GM12878 (cell line): ENCODE measurements at regions not wholly inside any gene's neighbourhood (a gene's known extent, or its start where the extent isn't known, plus 50 kb on each side); places are given as distances from the start of the nearest gene placed in this dataset.

ENCODE experiments used
- ATAC-seq: fragments of 200-7000 bp; cut with Tn5 transposase; 3 replicates; pipeline ENCODE4 v1.9.1; 2020; ENCODE audit warnings: mild to moderate bottlenecking, moderate library complexity
- BruUV-seq: library from RNA; stranded (reverse); fragments of 400-500 nt; replicated peaks from 2 replicates; lab custom pipeline; 2021; lab: Mats Ljungman, UMichigan
- CTCF ChIA-PET: fragments of 300-600 bp; sonication (Branson Sonifier 250); formaldehyde crosslinking; extraction: SDS; loops from one replicate; lab custom pipeline; 2021; ENCODE audit warnings: inconsistent platforms; lab: Yijun Ruan, JAX
- POLR2A ChIA-PET: fragments of 350-600 bp; formaldehyde crosslinking; extraction: SDS; loops from one replicate; lab custom pipeline; 2021; ENCODE audit warnings: inconsistent platforms; lab: Charles Lee
- RAD21 ChIA-PET: fragments of 300-600 bp; sonication (Branson Sonifier 250); formaldehyde crosslinking; loops from one replicate; lab custom pipeline; 2023; ENCODE audit warnings: antibody characterized with exemption; ENCODE audit not compliant: unreplicated experiment; lab: Charles Lee
- SMC1A ChIA-PET: fragments of 300-600 bp; sonication (Branson Sonifier 250); formaldehyde crosslinking; loops from one replicate; lab custom pipeline; 2023; ENCODE audit not compliant: unreplicated experiment, uncharacterized antibody; lab: Charles Lee
- DNase-seq: peaks from one replicate; pipeline ENCODE4 v3.0.0-alpha.2; 2011; ENCODE audit warnings: low read depth, low spot score
- FAIRE-seq: peaks from 3 replicates; lab custom pipeline; 2011; peaks lifted over from hg19 to GRCh38; lab: Jason Lieb, UNC
- H2AFZ ChIP-seq: 2 replicates; pipeline ENCODE4 v1.6.0; 2011; ENCODE audit warnings: low read depth, low read length, control low read depth; ENCODE audit not compliant: control insufficient read depth
- H3K27ac ChIP-seq: 2 replicates; pipeline ENCODE4 v1.5.1; 2011; ENCODE audit warnings: control low read depth; ENCODE audit not compliant: control insufficient read depth, insufficient read depth
- H3K27me3 ChIP-seq, 2 experiments: replicated peaks in 1 of 2; 2 replicates each; pipeline versions ENCODE4 v1.6.0 to v1.6.1; 2011; ENCODE audit warnings: low read length in 1 of 2; ENCODE audit not compliant: control insufficient read depth in 2 of 2, insufficient read depth in 2 of 2
- H3K36me3 ChIP-seq, 2 experiments: 2 replicates each; pipeline ENCODE4 v1.5.1; 2011; ENCODE audit warnings: low read length in 1 of 2; ENCODE audit not compliant: control insufficient read depth in 2 of 2, insufficient read depth in 2 of 2
- H3K4me1 ChIP-seq: 2 replicates; pipeline ENCODE4 v1.6.1; 2011; ENCODE audit warnings: mild to moderate bottlenecking, low read length, moderate library complexity, mixed read lengths; ENCODE audit not compliant: control insufficient read depth, insufficient read depth
- H3K4me2 ChIP-seq: 2 replicates; pipeline ENCODE4 v1.6.0; 2011; ENCODE audit warnings: control low read depth; ENCODE audit not compliant: control insufficient read depth, insufficient read depth
- H3K4me3 ChIP-seq: fragments of 200-600 bp; sonication (generic); 2 replicates; pipeline ENCODE4 v1.5.1; 2016
- H3K79me2 ChIP-seq: 2 replicates; pipeline ENCODE4 v1.6.0; 2011; ENCODE audit warnings: low read length; ENCODE audit not compliant: control insufficient read depth, insufficient read depth
- H3K9ac ChIP-seq: 2 replicates; pipeline ENCODE4 v1.8.0; 2011; ENCODE audit warnings: low read length, control low read depth, mixed read lengths; ENCODE audit not compliant: control insufficient read depth, insufficient read depth
- H3K9me3 ChIP-seq: replicated peaks from 3 replicates; pipeline ENCODE4 v1.5.1; 2011; ENCODE audit warnings: mild to moderate bottlenecking, low read length; ENCODE audit not compliant: control insufficient read depth, insufficient read depth
- H4K20me1 ChIP-seq: 2 replicates; pipeline ENCODE4 v1.6.0; 2011; ENCODE audit not compliant: control insufficient read depth, insufficient read depth
- CBX3 ChIP-seq: fragments of 200-600 bp; sonication (generic); IDR thresholded peaks from 2 replicates; pipeline ENCODE4 v1.6.1; 2016; ENCODE audit warnings: low read depth, borderline replicate concordance
- CREM ChIP-seq: IDR thresholded peaks from 2 replicates; pipeline ENCODE4 v1.6.1; 2014; ENCODE audit warnings: antibody characterized with exemption, low read depth
- FOXK2 ChIP-seq: fragments of 450-650 bp; IDR thresholded peaks from 2 replicates; pipeline ENCODE4 v1.6.1; 2017; ENCODE audit warnings: mild to moderate bottlenecking, moderate library complexity
- MTA2 ChIP-seq: fragments of 450-650 bp; IDR thresholded peaks from 2 replicates; pipeline ENCODE4 v1.6.1; 2016; ENCODE audit warnings: low read depth, mild to moderate bottlenecking, moderate library complexity
- MTA3 ChIP-seq: IDR thresholded peaks from 2 replicates; pipeline ENCODE4 v1.6.1; 2012; ENCODE audit warnings: low read length, inconsistent platforms, borderline replicate concordance
- POLR2A ChIP-seq: IDR thresholded peaks from 2 replicates; pipeline ENCODE4 v1.6.1; 2011; ENCODE audit warnings: low read depth, mild to moderate bottlenecking, low read length
- POLR2AphosphoS2 ChIP-seq: IDR thresholded peaks from 2 replicates; pipeline ENCODE4 v1.6.1; 2011; ENCODE audit warnings: low read depth, mild to moderate bottlenecking, low read length, improper control_type of control experiment, moderate library complexity
- RAD51 ChIP-seq: fragments of 450-650 bp; IDR thresholded peaks from 2 replicates; pipeline ENCODE4 v1.6.1; 2016; ENCODE audit warnings: moderate library complexity, mild to moderate bottlenecking, inconsistent platforms
- RELA ChIP-seq: fragments of 450-650 bp; IDR thresholded peaks from 2 replicates; pipeline ENCODE4 v1.8.0; 2014; ENCODE audit warnings: borderline replicate concordance; ENCODE audit not compliant: partially characterized antibody
- SIX5 ChIP-seq: IDR thresholded peaks from 2 replicates; pipeline ENCODE4 v1.6.1; 2011; ENCODE audit warnings: mild to moderate bottlenecking, low read depth, low read length, moderate library complexity; ENCODE audit not compliant: severe bottlenecking
- STAT3 ChIP-seq: IDR thresholded peaks from 2 replicates; pipeline ENCODE4 v1.6.1; 2011; ENCODE audit warnings: low read depth, low read length, improper control_type of control experiment
- TAF1 ChIP-seq: IDR thresholded peaks from 2 replicates; pipeline ENCODE4 v1.6.1; 2011; ENCODE audit warnings: mild to moderate bottlenecking, low read depth, low read length, borderline replicate concordance
- YBX1 ChIP-seq: fragments of 450-650 bp; IDR thresholded peaks from 2 replicates; pipeline ENCODE4 v1.6.1; 2016; ENCODE audit warnings: antibody characterized with exemption
- ZNF384 ChIP-seq: IDR thresholded peaks from 2 replicates; pipeline ENCODE4 v1.6.1; 2012; ENCODE audit warnings: low read depth, mild to moderate bottlenecking, low read length, improper control_type of control experiment, borderline replicate concordance
- WGBS: methylation state at CpG from one replicate; pipeline ENCODE4 v1.1.6; 2016; ENCODE audit warnings: low lambda C conversion rate; ENCODE audit not compliant: insufficient replicate concordance, insufficient coverage; ENCODE audit errors: missing lambda C conversion rate; 5-methylcytosine and 5-hydroxymethylcytosine counted together
- in situ Hi-C: fragments of 300-500 bp; cut with MboI; formaldehyde crosslinking; loops from 9 replicates; pipeline ENCODE4 v1.14.3; 2018; ENCODE audit warnings: mixed read lengths
- intact Hi-C: fragments of 100-400 bp; cut with micrococcal nuclease; formaldehyde crosslinking; loops from one replicate; pipeline ENCODE4 v1.14.2; 2022; ENCODE audit not compliant: unreplicated experiment
- TF ChIP-seq, protein P1 (sequence below): IDR thresholded peaks from 2 replicates; pipeline ENCODE4 v1.6.1; 2012; ENCODE audit warnings: low read length, inconsistent platforms
- TF ChIP-seq, protein P2 (sequence below): IDR thresholded peaks from 2 replicates; pipeline ENCODE4 v1.6.1; 2012; ENCODE audit warnings: low read depth, low read length, improper control_type of control experiment
- TF ChIP-seq, protein P3 (sequence below): fragments of 450-650 bp; formaldehyde crosslinking; IDR thresholded peaks from 2 replicates; pipeline ENCODE4 v1.5.0; 2022; ENCODE audit warnings: mild to moderate bottlenecking, missing genetic modification characterization

DNA sequence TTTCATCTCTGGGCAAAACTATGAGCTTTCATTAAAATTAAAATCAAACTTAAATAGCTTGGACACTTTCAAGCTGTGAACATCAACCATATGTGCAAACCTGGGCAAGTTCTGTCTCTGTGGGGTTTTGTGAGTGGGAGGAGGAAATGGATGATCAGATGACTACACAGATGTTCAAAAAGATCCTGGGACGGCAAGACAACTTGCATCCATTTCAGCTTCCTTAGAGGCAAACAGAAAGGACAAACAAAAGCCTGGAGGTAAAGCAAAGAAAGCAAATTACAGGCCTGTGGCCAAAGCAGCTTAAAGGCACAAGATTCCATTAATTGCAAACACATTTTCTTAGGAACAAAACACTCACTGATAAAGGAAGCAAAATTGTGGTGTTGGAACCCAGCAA, 222.2 kb downstream of the NEBL start:
- no peak overlapping the region for H3K4me3 ChIP-seq
- no peak for TF ChIP-seq YBX1
- TF ChIP-seq SIX5 = no peak
- TF ChIP-seq, protein P1, sequence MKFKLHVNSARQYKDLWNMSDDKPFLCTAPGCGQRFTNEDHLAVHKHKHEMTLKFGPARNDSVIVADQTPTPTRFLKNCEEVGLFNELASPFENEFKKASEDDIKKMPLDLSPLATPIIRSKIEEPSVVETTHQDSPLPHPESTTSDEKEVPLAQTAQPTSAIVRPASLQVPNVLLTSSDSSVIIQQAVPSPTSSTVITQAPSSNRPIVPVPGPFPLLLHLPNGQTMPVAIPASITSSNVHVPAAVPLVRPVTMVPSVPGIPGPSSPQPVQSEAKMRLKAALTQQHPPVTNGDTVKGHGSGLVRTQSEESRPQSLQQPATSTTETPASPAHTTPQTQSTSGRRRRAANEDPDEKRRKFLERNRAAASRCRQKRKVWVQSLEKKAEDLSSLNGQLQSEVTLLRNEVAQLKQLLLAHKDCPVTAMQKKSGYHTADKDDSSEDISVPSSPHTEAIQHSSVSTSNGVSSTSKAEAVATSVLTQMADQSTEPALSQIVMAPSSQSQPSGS = no peak
- no peak for TF ChIP-seq STAT3
- no peak for TF ChIP-seq POLR2AphosphoS2
- TF ChIP-seq, protein P2, sequence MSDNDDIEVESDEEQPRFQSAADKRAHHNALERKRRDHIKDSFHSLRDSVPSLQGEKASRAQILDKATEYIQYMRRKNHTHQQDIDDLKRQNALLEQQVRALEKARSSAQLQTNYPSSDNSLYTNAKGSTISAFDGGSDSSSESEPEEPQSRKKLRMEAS = no peak
- TF ChIP-seq FOXK2 = no peak
- TF ChIP-seq TAF1 = no peak
- no peak for TF ChIP-seq CREM
- no peak for TF ChIP-seq POLR2A
- no peak for TF ChIP-seq RAD51
- TF ChIP-seq, protein P3, sequence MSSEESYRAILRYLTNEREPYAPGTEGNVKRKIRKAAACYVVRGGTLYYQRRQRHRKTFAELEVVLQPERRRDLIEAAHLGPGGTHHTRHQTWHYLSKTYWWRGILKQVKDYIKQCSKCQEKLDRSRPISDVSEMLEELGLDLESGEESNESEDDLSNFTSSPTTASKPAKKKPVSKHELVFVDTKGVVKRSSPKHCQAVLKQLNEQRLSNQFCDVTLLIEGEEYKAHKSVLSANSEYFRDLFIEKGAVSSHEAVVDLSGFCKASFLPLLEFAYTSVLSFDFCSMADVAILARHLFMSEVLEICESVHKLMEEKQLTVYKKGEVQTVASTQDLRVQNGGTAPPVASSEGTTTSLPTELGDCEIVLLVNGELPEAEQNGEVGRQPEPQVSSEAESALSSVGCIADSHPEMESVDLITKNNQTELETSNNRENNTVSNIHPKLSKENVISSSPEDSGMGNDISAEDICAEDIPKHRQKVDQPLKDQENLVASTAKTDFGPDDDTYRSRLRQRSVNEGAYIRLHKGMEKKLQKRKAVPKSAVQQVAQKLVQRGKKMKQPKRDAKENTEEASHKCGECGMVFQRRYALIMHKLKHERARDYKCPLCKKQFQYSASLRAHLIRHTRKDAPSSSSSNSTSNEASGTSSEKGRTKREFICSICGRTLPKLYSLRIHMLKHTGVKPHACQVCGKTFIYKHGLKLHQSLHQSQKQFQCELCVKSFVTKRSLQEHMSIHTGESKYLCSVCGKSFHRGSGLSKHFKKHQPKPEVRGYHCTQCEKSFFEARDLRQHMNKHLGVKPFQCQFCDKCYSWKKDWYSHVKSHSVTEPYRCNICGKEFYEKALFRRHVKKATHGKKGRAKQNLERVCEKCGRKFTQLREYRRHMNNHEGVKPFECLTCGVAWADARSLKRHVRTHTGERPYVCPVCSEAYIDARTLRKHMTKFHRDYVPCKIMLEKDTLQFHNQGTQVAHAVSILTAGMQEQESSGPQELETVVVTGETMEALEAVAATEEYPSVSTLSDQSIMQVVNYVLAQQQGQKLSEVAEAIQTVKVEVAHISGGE = no peak
- no peak for TF ChIP-seq MTA3
- no peak for TF ChIP-seq CBX3
- no peak for TF ChIP-seq RELA
- no peak for TF ChIP-seq MTA2
- TF ChIP-seq ZNF384 = no peak
- no peaks in the 10 kb centered on the region for H3K36me3 ChIP-seq
- no peak overlapping the region for H3K4me2 ChIP-seq
- H3K9me3 ChIP-seq = no peaks in the 10 kb centered on the region
- H3K9ac ChIP-seq = no peak overlapping the region
- no peaks in the 10 kb centered on the region for H3K4me1 ChIP-seq
- no peak for ATAC-seq
- intact Hi-C loops (no loop called here), in situ Hi-C loops (no loop called here)
- no peaks in the 10 kb centered on the region for H3K79me2 ChIP-seq
- WGBS = 0% methylated on average over 1 of the region's 1 CpG
- no TSS peak for BruUV-seq
- no peak for DNase-seq
- ChIA-PET RAD21 (no interaction called here), CTCF (no interaction called here), POLR2A (no interaction called here), SMC1A (interaction anchor here (0.6 kb wide), 1 partner anchor 605 kb away, joined by 3 read pairs; no protein-coding TSS in a partner anchor)
- no peak overlapping the region for H2AFZ ChIP-seq
- no peak overlapping the region for H3K27ac ChIP-seq
- no peaks in the 10 kb centered on the region for H4K20me1 ChIP-seq
- no peak for FAIRE-seq
- H3K27me3 ChIP-seq = no peaks in the 10 kb centered on the region
